H9 (cell line): ENCODE measurements at regions not wholly inside any gene's neighbourhood (a gene's known extent, or its start where the extent isn't known, plus 50 kb on each side); places are given as distances from the start of the nearest gene placed in this dataset.

Experiments
- DNase-seq: peaks from one replicate; pipeline ENCODE4 v3.0.0-alpha.2; 2017
- H2AFZ ChIP-seq: one replicate; pipeline ENCODE4 v1.6.1; 2013; ENCODE audit warnings: mild to moderate bottlenecking, low read length, control low read depth, moderate library complexity
- H2AK5ac ChIP-seq: 2 replicates; pipeline ENCODE4 v1.6.1; 2013; ENCODE audit warnings: low read length, control low read depth, mixed read lengths; ENCODE audit not compliant: insufficient read length
- H2BK120ac ChIP-seq: one replicate; pipeline ENCODE4 v1.6.1; 2013; ENCODE audit warnings: low read depth, mild to moderate bottlenecking, low read length, control low read depth, inconsistent platforms; ENCODE audit not compliant: poor library complexity, severe bottlenecking
- H2BK12ac ChIP-seq: 2 replicates; pipeline ENCODE4 v1.6.1; 2013; ENCODE audit warnings: low read length, control low read depth, mixed read lengths, low read depth; ENCODE audit not compliant: insufficient read length
- H2BK15ac ChIP-seq: 2 replicates; pipeline ENCODE4 v1.6.1; 2013; ENCODE audit warnings: low read depth, low read length, control low read depth
- H2BK20ac ChIP-seq: one replicate; pipeline ENCODE4 v1.6.1; 2013; ENCODE audit warnings: low read depth, mild to moderate bottlenecking, low read length, control low read depth, inconsistent platforms; ENCODE audit not compliant: poor library complexity, severe bottlenecking
- H2BK5ac ChIP-seq: 2 replicates; pipeline ENCODE4 v1.6.1; 2013; ENCODE audit warnings: low read length, control low read depth, mixed read lengths; ENCODE audit not compliant: insufficient read length
- H3K14ac ChIP-seq: 2 replicates; pipeline ENCODE4 v1.6.1; 2013; ENCODE audit warnings: low read length, control low read depth; ENCODE audit not compliant: insufficient read depth
- H3K18ac ChIP-seq: 2 replicates; pipeline ENCODE4 v1.6.1; 2013; ENCODE audit warnings: low read depth, mild to moderate bottlenecking, mixed read lengths, low read length, control low read depth; ENCODE audit not compliant: insufficient read length
- H3K23ac ChIP-seq: 2 replicates; pipeline ENCODE4 v1.6.1; 2013; ENCODE audit warnings: low read length, control low read depth, mixed read lengths, low read depth; ENCODE audit not compliant: insufficient read length
- H3K23me2 ChIP-seq: 2 replicates; pipeline ENCODE4 v1.6.1; 2013; ENCODE audit warnings: low read depth, mild to moderate bottlenecking, mixed read lengths, low read length, control low read depth; ENCODE audit not compliant: insufficient read length, poor library complexity, severe bottlenecking
- H3K27ac ChIP-seq: 2 replicates; pipeline ENCODE4 v1.5.1; 2013; ENCODE audit warnings: low read length, control low read depth, mixed read lengths, low read depth; ENCODE audit not compliant: insufficient read length
- H3K27me3 ChIP-seq: 2 replicates; pipeline ENCODE4 v1.6.1; 2013; ENCODE audit warnings: low read length, control low read depth, inconsistent platforms; ENCODE audit not compliant: insufficient read depth
- H3K4ac ChIP-seq: 2 replicates; pipeline ENCODE4 v1.6.1; 2013; ENCODE audit warnings: low read depth, mild to moderate bottlenecking, control low read depth, inconsistent platforms, low read length, moderate library complexity
- H3K4me1 ChIP-seq: 2 replicates; pipeline ENCODE4 v1.6.1; 2013; ENCODE audit warnings: low read length, control low read depth, inconsistent platforms; ENCODE audit not compliant: insufficient read depth
- H3K4me2 ChIP-seq: 2 replicates; pipeline ENCODE4 v1.6.1; 2013; ENCODE audit warnings: low read length, control low read depth, mixed read lengths; ENCODE audit not compliant: insufficient read length, insufficient read depth
- H3K56ac ChIP-seq: 2 replicates; pipeline ENCODE4 v1.6.1; 2013; ENCODE audit warnings: low read depth, mild to moderate bottlenecking, mixed read lengths, low read length, control low read depth; ENCODE audit not compliant: insufficient read length
- H3K79me1 ChIP-seq: 2 replicates; pipeline ENCODE4 v1.6.1; 2013; ENCODE audit warnings: low read depth, mild to moderate bottlenecking, moderate library complexity, low read length, control low read depth, inconsistent platforms; ENCODE audit not compliant: insufficient read depth, poor library complexity, severe bottlenecking
- H3K79me2 ChIP-seq: 2 replicates; pipeline ENCODE4 v1.6.1; 2013; ENCODE audit warnings: low read length, control low read depth, inconsistent platforms; ENCODE audit not compliant: insufficient read depth
- H3K9ac ChIP-seq: 2 replicates; pipeline ENCODE4 v1.6.1; 2013; ENCODE audit warnings: low read length, control low read depth, mixed read lengths; ENCODE audit not compliant: insufficient read length; ENCODE audit errors: extremely low read depth
- H3K9me3 ChIP-seq: one replicate; pipeline ENCODE4 v1.6.1; 2013; ENCODE audit warnings: low read depth, low read length, inconsistent platforms; ENCODE audit not compliant: control insufficient read depth
- H3T11ph ChIP-seq: one replicate; pipeline ENCODE4 v1.6.1; 2013; ENCODE audit warnings: mild to moderate bottlenecking, low read length, control low read depth, inconsistent platforms
- H4K20me1 ChIP-seq: one replicate; pipeline ENCODE4 v1.6.1; 2013; ENCODE audit not compliant: control insufficient read depth, insufficient read length, insufficient read depth
- H4K5ac ChIP-seq: 2 replicates; pipeline ENCODE4 v1.6.1; 2013; ENCODE audit warnings: low read depth, mild to moderate bottlenecking, mixed read lengths, low read length, control low read depth; ENCODE audit not compliant: insufficient read length
- H4K8ac ChIP-seq: replicated peaks from 2 replicates; pipeline ENCODE4 v1.6.1; 2013; ENCODE audit warnings: low read length, control low read depth, mixed read lengths, low read depth; ENCODE audit not compliant: insufficient read length
- H4K91ac ChIP-seq: 2 replicates; pipeline ENCODE4 v1.6.1; 2013; ENCODE audit warnings: low read depth, mild to moderate bottlenecking, moderate library complexity, mixed read lengths, low read length, control low read depth; ENCODE audit not compliant: insufficient read length
- H3K27ac Mint-ChIP-seq, 3 experiments: 2 replicates in 2 of 3; 3 replicates in 1 of 3; pipeline ENCODE4 v1.8.0; 2020 to 2021; ENCODE audit warnings: mixed read lengths in 3 of 3, mild to moderate bottlenecking in 1 of 3, moderate library complexity in 1 of 3
- H3K27me3 Mint-ChIP-seq: 2 replicates; pipeline ENCODE4 v1.8.0; 2021; ENCODE audit warnings: low read depth, mild to moderate bottlenecking, moderate library complexity, mixed read lengths
- H3K36me3 Mint-ChIP-seq, 3 experiments: 2 replicates in 2 of 3; 3 replicates in 1 of 3; pipeline ENCODE4 v1.8.0; 2020 to 2021; ENCODE audit warnings: low read depth in 3 of 3, mixed read lengths in 3 of 3; ENCODE audit not compliant: insufficient read depth in 1 of 3
- H3K4me1 Mint-ChIP-seq, 2 experiments: 2 replicates each; pipeline ENCODE4 v1.8.0; 2020; ENCODE audit warnings: mixed read lengths in 2 of 2
- H3K4me3 Mint-ChIP-seq, 2 experiments: 2 replicates in 1 of 2; 3 replicates in 1 of 2; pipeline ENCODE4 v1.8.0; 2020 to 2021; ENCODE audit warnings: mild to moderate bottlenecking in 2 of 2, mixed read lengths in 2 of 2, moderate library complexity in 1 of 2
- H3K9me3 Mint-ChIP-seq, 2 experiments: 2 replicates in 1 of 2; 3 replicates in 1 of 2; pipeline ENCODE4 v1.8.0; 2020; ENCODE audit warnings: mild to moderate bottlenecking in 2 of 2, mixed read lengths in 2 of 2, moderate library complexity in 1 of 2
- WGBS: extraction: QIAGEN DNeasy Blood & Tissue Kit; methylation state at CpG from one replicate; pipeline ENCODE4 v1.1.7; 2013; ENCODE audit warnings: missing lambda C conversion rate, low lambda C conversion rate, mixed read lengths; ENCODE audit not compliant: insufficient read length; ENCODE audit errors: extremely low coverage; 5-methylcytosine and 5-hydroxymethylcytosine counted together
- TF ChIP-seq, protein P1 (sequence below): fragments of 200-600 bp; sonication (generic); conservative IDR thresholded peaks from 3 replicates; pipeline ENCODE4 v1.8.0; 2021; ENCODE audit warnings: antibody characterized with exemption, mild to moderate bottlenecking

DNA sequence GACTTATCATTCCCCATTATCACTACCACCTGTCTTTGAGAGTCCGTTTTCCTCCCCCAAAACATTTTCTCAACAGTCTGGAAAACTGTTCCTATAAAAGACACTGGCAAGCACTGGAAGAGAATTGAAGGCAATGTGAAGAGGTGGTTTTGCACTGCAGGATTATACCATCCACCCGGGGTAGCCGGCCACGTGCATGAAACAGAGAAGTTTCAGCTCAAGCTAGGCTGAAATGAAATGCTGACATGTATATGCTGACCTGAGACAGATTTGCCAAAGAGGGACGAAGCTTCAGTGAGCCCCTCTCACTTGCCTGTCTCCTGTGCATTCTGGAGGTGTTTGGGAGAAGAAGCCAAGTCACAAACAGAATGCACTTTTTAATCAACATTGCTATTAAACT, 567.0 kb downstream of the EBF1 start:
- Histone ChIP-seq H3K4me1 (no peaks in the 10 kb centered on the region; the same call in 1 of the 2 replicates), H2AFZ (no peak overlapping the region), H3K79me1 (no peaks in the 10 kb centered on the region), H4K8ac (no peak overlapping the region), H3K27ac (no peak overlapping the region), H3K23ac (no peak overlapping the region), H2AK5ac (no peak overlapping the region), H4K91ac (no peak overlapping the region), H3K27me3 (no peaks in the 10 kb centered on the region), H3K4ac (no peak overlapping the region), H3K14ac (no peak overlapping the region; the same call in 1 of the 2 replicates), H3K9ac (no peak overlapping the region), H4K5ac (no peak overlapping the region), H2BK20ac (no peak overlapping the region), H2BK15ac (no peak overlapping the region), H3K18ac (no peak overlapping the region), H3K4me2 (no peak overlapping the region), H2BK5ac (no peak overlapping the region), H2BK120ac (no peak overlapping the region), H3K9me3 (no peaks in the 10 kb centered on the region), H4K20me1 (no peaks in the 10 kb centered on the region), H2BK12ac (no peak overlapping the region), H3K23me2 (no peaks in the 10 kb centered on the region), H3K79me2 (no peaks in the 10 kb centered on the region), H3K56ac (no peak overlapping the region), H3T11ph (no peak overlapping the region)
- H3K36me3 Mint-ChIP-seq: no peaks in the 10 kb centered on the region
- no CpG with 5 or more reads among the region's 5 CpGs for WGBS
- no peak overlapping the region for H3K4me3 Mint-ChIP-seq
- no peak overlapping the region; a peak in 1 of 7 replicates for H3K27ac Mint-ChIP-seq
- TF ChIP-seq, protein P1, sequence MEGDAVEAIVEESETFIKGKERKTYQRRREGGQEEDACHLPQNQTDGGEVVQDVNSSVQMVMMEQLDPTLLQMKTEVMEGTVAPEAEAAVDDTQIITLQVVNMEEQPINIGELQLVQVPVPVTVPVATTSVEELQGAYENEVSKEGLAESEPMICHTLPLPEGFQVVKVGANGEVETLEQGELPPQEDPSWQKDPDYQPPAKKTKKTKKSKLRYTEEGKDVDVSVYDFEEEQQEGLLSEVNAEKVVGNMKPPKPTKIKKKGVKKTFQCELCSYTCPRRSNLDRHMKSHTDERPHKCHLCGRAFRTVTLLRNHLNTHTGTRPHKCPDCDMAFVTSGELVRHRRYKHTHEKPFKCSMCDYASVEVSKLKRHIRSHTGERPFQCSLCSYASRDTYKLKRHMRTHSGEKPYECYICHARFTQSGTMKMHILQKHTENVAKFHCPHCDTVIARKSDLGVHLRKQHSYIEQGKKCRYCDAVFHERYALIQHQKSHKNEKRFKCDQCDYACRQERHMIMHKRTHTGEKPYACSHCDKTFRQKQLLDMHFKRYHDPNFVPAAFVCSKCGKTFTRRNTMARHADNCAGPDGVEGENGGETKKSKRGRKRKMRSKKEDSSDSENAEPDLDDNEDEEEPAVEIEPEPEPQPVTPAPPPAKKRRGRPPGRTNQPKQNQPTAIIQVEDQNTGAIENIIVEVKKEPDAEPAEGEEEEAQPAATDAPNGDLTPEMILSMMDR: no peak
- DNase-seq: no peak
- no peaks in the 10 kb centered on the region for H3K9me3 Mint-ChIP-seq
- H3K27me3 Mint-ChIP-seq: no peaks in the 10 kb centered on the region
- H3K4me1 Mint-ChIP-seq: peaks cover 10 to 24% of the 10 kb centered on the region in 2 experiments
